DOHH2 (cell line): ENCODE measurements at regions not wholly inside any gene's neighbourhood (a gene's known extent, or its start where the extent isn't known, plus 50 kb on each side); places are given as distances from the start of the nearest gene placed in this dataset.
A peak's percentile ranks its signal among the peaks of the same experiment; 100 is the strongest.
"Not testable (repeated sequence)": the region's sequence is repeated elsewhere in the genome, so short reads cannot be mapped to it uniquely, and the experiment has no call there.

Source experiments
- H3F3A ChIP-seq: fragments of 200-600 bp; sonication (generic), shearing (Covaris generic); 2 replicates; pipeline ENCODE4 v1.6.0; 2016; ENCODE audit warnings: antibody characterized with exemption, mild to moderate bottlenecking; ENCODE audit not compliant: control insufficient read depth, insufficient read depth
- H3K27ac ChIP-seq: fragments of 200-600 bp; sonication (generic); 2 replicates; pipeline ENCODE4 v1.5.1; 2014; ENCODE audit warnings: low read depth, mild to moderate bottlenecking, low read length, moderate library complexity
- H3K27me3 ChIP-seq: fragments of 200-600 bp; sonication (generic); 2 replicates; pipeline ENCODE4 v1.6.1; 2014; ENCODE audit warnings: mild to moderate bottlenecking, low read length, mixed read lengths; ENCODE audit not compliant: control insufficient read depth
- H3K36me3 ChIP-seq: fragments of 200-600 bp; sonication (generic); 2 replicates; pipeline ENCODE4 v1.6.1; 2014; ENCODE audit warnings: mild to moderate bottlenecking, low read length, moderate library complexity, mixed read lengths; ENCODE audit not compliant: control insufficient read depth
- H3K4me1 ChIP-seq: fragments of 200-600 bp; sonication (generic); 2 replicates; pipeline ENCODE4 v1.6.1; 2014; ENCODE audit warnings: mild to moderate bottlenecking, low read length, mixed read lengths; ENCODE audit not compliant: control insufficient read depth
- H3K4me2 ChIP-seq: fragments of 200-600 bp; sonication (generic); 2 replicates; pipeline ENCODE4 v1.6.0; 2014; ENCODE audit warnings: mild to moderate bottlenecking, low read length, moderate library complexity
- H3K4me3 ChIP-seq: fragments of 200-600 bp; sonication (generic); 2 replicates; pipeline ENCODE4 v1.5.1; 2014; ENCODE audit warnings: mild to moderate bottlenecking, low read length, mixed read lengths
- H3K79me2 ChIP-seq: fragments of 200-600 bp; sonication (generic); 2 replicates; pipeline ENCODE4 v1.6.1; 2014; ENCODE audit warnings: mild to moderate bottlenecking, low read length, mixed read lengths; ENCODE audit not compliant: control insufficient read depth
- H3K9me2 ChIP-seq: fragments of 200-600 bp; sonication (generic); replicated peaks from 2 replicates; pipeline ENCODE4 v1.6.1; 2014; ENCODE audit warnings: mild to moderate bottlenecking, low read length, mixed read lengths; ENCODE audit not compliant: control insufficient read depth
- H3K9me3 ChIP-seq: fragments of 200-600 bp; sonication (generic); 2 replicates; pipeline ENCODE4 v1.6.1; 2014; ENCODE audit warnings: antibody characterized with exemption, low read length, mixed read lengths; ENCODE audit not compliant: control insufficient read depth, insufficient read depth
- H4K20me1 ChIP-seq: fragments of 200-600 bp; sonication (generic); 2 replicates; pipeline ENCODE4 v1.6.0; 2014; ENCODE audit warnings: low read depth, mild to moderate bottlenecking, antibody characterized with exemption, low read length, moderate library complexity; ENCODE audit not compliant: control insufficient read depth, insufficient read depth
- EZH2phosphoT487 ChIP-seq: fragments of 200-600 bp; sonication (generic); IDR thresholded peaks from 2 replicates; pipeline ENCODE4 v1.6.1; 2017; ENCODE audit warnings: borderline replicate concordance, mild to moderate bottlenecking, antibody characterized with exemption, low read length, moderate library complexity, mixed read lengths
- TF ChIP-seq, protein P1 (sequence below): fragments of 200-600 bp; sonication (generic); IDR thresholded peaks from one replicate; pipeline ENCODE4 v1.5.1; 2014; ENCODE audit warnings: antibody characterized with exemption, mild to moderate bottlenecking, low read depth, low read length; ENCODE audit not compliant: poor library complexity, severe bottlenecking

DNA sequence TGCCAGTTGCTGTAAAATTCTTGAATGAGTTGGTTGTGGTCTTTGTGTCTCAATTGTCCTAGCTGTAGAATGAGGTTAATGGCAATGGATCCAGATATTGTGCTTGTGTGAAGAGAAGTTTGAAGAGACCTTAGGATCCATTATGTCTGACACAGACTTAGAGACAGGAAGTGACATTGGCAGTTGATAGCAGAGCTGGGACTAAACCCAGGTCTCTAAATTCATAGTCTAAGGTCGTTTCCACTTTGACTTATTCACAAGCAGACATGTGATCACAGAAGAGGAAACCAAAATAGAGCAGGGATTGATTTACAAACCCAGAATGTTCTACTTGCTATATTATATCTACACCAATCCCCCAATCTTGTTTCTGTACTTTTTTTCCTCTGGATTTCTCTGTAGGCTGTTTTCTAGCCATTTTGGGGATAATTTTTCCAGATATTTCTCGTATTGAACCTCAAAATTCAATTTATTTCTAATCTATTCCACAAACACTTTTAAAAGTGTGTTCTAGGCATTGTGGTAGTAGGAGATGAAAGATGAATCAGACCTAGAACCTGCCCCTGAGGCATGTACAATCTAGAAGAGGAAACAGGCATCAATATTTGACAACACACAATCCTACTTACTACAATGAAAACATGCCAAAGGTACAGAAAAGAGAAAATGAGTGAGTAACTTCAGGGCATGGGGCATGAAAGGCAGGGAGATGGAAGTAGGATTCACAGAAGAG is 123.3 kb downstream of the NFKBIZ start:
- Histone ChIP-seq H3K4me3 (no peak overlapping the region), H4K20me1 (no peaks in the 10 kb centered on the region), H3K4me2 (no peak overlapping the region), H3K4me1 (peaks cover 36% of the 10 kb centered on the region), H3F3A (no peaks in the 10 kb centered on the region), H3K36me3 (0 out of 2 replicates have a peak, but pooled peaks cover 3% of the 10 kb centered on the region), H3K9me3 (peaks cover 4% of the 10 kb centered on the region; the same call in 1 of the 2 replicates), H3K27ac (no peak overlapping the region), H3K79me2 (no peaks in the 10 kb centered on the region), H3K9me2 (no peaks in the 10 kb centered on the region), H3K27me3 (no peaks in the 10 kb centered on the region)
- TF ChIP-seq, protein P1, sequence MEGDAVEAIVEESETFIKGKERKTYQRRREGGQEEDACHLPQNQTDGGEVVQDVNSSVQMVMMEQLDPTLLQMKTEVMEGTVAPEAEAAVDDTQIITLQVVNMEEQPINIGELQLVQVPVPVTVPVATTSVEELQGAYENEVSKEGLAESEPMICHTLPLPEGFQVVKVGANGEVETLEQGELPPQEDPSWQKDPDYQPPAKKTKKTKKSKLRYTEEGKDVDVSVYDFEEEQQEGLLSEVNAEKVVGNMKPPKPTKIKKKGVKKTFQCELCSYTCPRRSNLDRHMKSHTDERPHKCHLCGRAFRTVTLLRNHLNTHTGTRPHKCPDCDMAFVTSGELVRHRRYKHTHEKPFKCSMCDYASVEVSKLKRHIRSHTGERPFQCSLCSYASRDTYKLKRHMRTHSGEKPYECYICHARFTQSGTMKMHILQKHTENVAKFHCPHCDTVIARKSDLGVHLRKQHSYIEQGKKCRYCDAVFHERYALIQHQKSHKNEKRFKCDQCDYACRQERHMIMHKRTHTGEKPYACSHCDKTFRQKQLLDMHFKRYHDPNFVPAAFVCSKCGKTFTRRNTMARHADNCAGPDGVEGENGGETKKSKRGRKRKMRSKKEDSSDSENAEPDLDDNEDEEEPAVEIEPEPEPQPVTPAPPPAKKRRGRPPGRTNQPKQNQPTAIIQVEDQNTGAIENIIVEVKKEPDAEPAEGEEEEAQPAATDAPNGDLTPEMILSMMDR = no peak
- TF ChIP-seq EZH2phosphoT487 = no peak

DNA sequence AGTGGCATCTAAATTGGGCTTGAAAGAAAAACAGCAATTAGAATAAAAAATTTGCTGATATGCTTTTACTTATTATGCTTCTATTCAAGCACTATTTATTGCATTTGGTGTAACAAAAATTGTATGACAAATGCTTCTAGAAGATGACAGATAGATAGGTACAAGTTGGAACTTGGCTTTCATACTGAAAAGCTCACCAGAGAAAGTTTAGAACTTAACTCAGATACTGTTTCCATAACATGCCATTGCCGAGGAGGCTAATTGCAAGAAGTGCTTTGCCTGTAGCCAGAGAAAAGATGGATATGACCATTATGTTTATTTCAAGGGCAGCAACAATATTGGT is 123.8 kb downstream of the NFKBIZ start:
- H3K36me3 ChIP-seq = 0 out of 2 replicates have a peak, but pooled peaks cover 3% of the 10 kb centered on the region
- H3K79me2 ChIP-seq = no peaks in the 10 kb centered on the region
- no peak overlapping the region for H3K4me2 ChIP-seq
- no peaks in the 10 kb centered on the region for H4K20me1 ChIP-seq
- H3K27ac ChIP-seq = no peak overlapping the region
- peaks cover 41% of the 10 kb centered on the region for H3K4me1 ChIP-seq
- peaks cover 4% of the 10 kb centered on the region; the same call in 1 of the 2 replicates for H3K9me3 ChIP-seq
- H3F3A ChIP-seq = no peaks in the 10 kb centered on the region
- H3K27me3 ChIP-seq = no peaks in the 10 kb centered on the region
- H3K9me2 ChIP-seq = no peaks in the 10 kb centered on the region
- TF ChIP-seq, protein P1 = no peak
- no peak for TF ChIP-seq EZH2phosphoT487
- H3K4me3 ChIP-seq = no peak overlapping the region

DNA sequence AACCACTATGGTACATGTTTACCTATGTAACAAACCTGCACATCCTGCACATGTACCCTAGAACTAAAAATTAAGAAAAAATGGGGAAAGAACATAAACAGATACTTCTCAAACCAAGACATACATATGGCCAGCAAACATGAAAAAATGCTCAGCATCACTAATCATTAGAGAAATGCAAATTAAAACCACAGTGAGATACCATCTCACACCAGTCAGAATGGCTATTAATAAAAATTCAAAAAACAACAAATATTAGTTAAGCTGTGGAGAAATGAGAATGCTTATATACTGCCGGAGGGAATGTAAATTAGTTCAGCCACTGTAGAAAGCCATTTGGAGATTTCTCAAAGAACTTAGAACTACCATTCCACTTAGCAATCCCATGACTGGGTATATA is 126.1 kb downstream of the NFKBIZ start:
- not testable (repeated sequence) for H3K4me3 ChIP-seq, H3K9me3 ChIP-seq, H3F3A ChIP-seq, H3K9me2 ChIP-seq, H3K36me3 ChIP-seq, H4K20me1 ChIP-seq, H3K79me2 ChIP-seq, H3K4me2 ChIP-seq, H3K27me3 ChIP-seq, H3K27ac ChIP-seq
- H3K4me1 ChIP-seq = peaks cover 49% of the 10 kb centered on the region

DNA sequence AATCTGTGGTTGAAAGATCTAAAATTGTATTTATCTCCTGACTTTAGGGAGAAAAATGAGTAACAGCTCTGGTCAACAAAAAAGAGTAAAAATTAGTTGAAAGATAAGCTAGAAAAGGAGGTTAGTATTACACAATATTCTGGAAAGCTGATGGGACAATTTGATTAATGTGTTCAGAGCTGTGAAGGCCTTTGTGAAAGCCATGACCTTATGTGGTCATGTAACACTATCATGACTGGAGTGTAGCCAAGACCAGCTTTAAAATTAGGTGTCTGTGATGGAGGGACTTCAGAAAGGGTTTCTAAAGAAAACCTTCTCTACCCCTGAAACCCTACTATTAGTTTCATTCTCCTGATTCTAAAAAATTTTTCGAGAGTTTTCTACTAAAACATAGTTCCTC is 127.2 kb downstream of the NFKBIZ start:
- peaks cover 4% of the 10 kb centered on the region; the same call in 1 of the 2 replicates for H3K9me3 ChIP-seq
- H4K20me1 ChIP-seq = no peaks in the 10 kb centered on the region
- H3K27ac ChIP-seq = peak overlapping the region; percentile 1; the same call in 1 of the 2 replicates
- H3K36me3 ChIP-seq = 0 out of 2 replicates have a peak, but pooled peaks cover 3% of the 10 kb centered on the region
- no peak for TF ChIP-seq EZH2phosphoT487
- TF ChIP-seq, protein P1 = no peak
- H3K4me1 ChIP-seq = peaks cover 49% of the 10 kb centered on the region
- H3F3A ChIP-seq = no peaks in the 10 kb centered on the region
- H3K4me3 ChIP-seq = peak overlapping the region; percentile 3; the same call in 1 of the 2 replicates
- no peaks in the 10 kb centered on the region for H3K27me3 ChIP-seq
- peak overlapping the region; percentile 25 for H3K4me2 ChIP-seq
- no peaks in the 10 kb centered on the region for H3K79me2 ChIP-seq
- no peaks in the 10 kb centered on the region for H3K9me2 ChIP-seq
